ENCODE measurements at regions not wholly inside any gene's neighbourhood (a gene's known extent, or its start where the extent isn't known, plus 50 kb on each side); places are given as distances from the start of the nearest gene placed in this dataset.

- no peak for TF ChIP-seq CTBP1 (IDR thresholded peaks at IDR 0.05; ENCODE audit: borderline replicate concordance)
- TF ChIP-seq L3MBTL2 (conservative IDR thresholded peaks at IDR 0.05): no peak
- TF ChIP-seq FOXM1 (IDR thresholded peaks at IDR 0.05; ENCODE audit: borderline replicate concordance): no peak
- TF ChIP-seq HDGF (IDR thresholded peaks at IDR 0.05; ENCODE audit: borderline replicate concordance): no peak
- TF ChIP-seq LEF1 (IDR thresholded peaks at IDR 0.05; ENCODE audit: borderline replicate concordance): no peak
- no peak for TF ChIP-seq BHLHE40 (IDR thresholded peaks at IDR 0.05; ENCODE audit: borderline replicate concordance)
- no peak for TF ChIP-seq PKNOX1 (IDR thresholded peaks at IDR 0.05)
- no peak for TF ChIP-seq FOXA1 (IDR thresholded peaks at IDR 0.05)
- ChIA-PET CTCF (no interaction called here), POLR2A (no interaction called here)
- no peak for DNase-seq (ENCODE audit: extremely low spot score)
These were observed 154.1 kb upstream of the ADO start for GRCh38 chr10:62650411-62650810.

- TF ChIP-seq FOXK2 (IDR thresholded peaks at IDR 0.05): no peak
- TF ChIP-seq CTBP1 (IDR thresholded peaks at IDR 0.05; ENCODE audit: borderline replicate concordance): no peak
- TF ChIP-seq LEF1 (IDR thresholded peaks at IDR 0.05; ENCODE audit: borderline replicate concordance): no peak
- no peak for TF ChIP-seq NFRKB (IDR thresholded peaks at IDR 0.05)
- no peak for TF ChIP-seq ELF4 (IDR thresholded peaks at IDR 0.05)
- no peak for TF ChIP-seq PKNOX1 (IDR thresholded peaks at IDR 0.05)
- no peak for TF ChIP-seq FOXM1 (IDR thresholded peaks at IDR 0.05; ENCODE audit: borderline replicate concordance)
- no peak for TF ChIP-seq FOXA1 (IDR thresholded peaks at IDR 0.05)
- TF ChIP-seq TARDBP (IDR thresholded peaks at IDR 0.05): no peak
- TF ChIP-seq ZNF384 (IDR thresholded peaks at IDR 0.05): no peak
- ChIA-PET POLR2A (no interaction called here), CTCF (interaction anchor here (0.9 kb wide), 1 partner anchor 516 kb away, joined by 3 read pairs; no protein-coding TSS in a partner anchor)
- no peak for DNase-seq (ENCODE audit: extremely low spot score)
These were observed 153.2 kb upstream of the ADO start for GRCh38 chr10:62651341-62651740.

- CTCF ChIA-PET: interaction anchor here (0.9 kb wide), 1 partner anchor 515 kb away, joined by 3 read pairs; no protein-coding TSS in a partner anchor
- TF ChIP-seq LEF1 (IDR thresholded peaks at IDR 0.05; ENCODE audit: borderline replicate concordance) (no peak), FOXK2 (IDR thresholded peaks at IDR 0.05) (no peak), FOXA1 (IDR thresholded peaks at IDR 0.05) (no peak), ZNF384 (IDR thresholded peaks at IDR 0.05) (no peak), SUZ12 (IDR thresholded peaks at IDR 0.05) (no peak), TARDBP (IDR thresholded peaks at IDR 0.05) (no peak), NFRKB (IDR thresholded peaks at IDR 0.05) (no peak), L3MBTL2 (conservative IDR thresholded peaks at IDR 0.05) (no peak), PKNOX1 (IDR thresholded peaks at IDR 0.05) (no peak), HDGF (IDR thresholded peaks at IDR 0.05; ENCODE audit: borderline replicate concordance) (no peak), CTBP1 (IDR thresholded peaks at IDR 0.05; ENCODE audit: borderline replicate concordance) (no peak), SP1 (IDR thresholded peaks at IDR 0.05) (no peak), ELF4 (IDR thresholded peaks at IDR 0.05) (no peak), ARNT (IDR thresholded peaks at IDR 0.05) (no peak), FOXM1 (IDR thresholded peaks at IDR 0.05; ENCODE audit: borderline replicate concordance) (no peak), BHLHE40 (IDR thresholded peaks at IDR 0.05; ENCODE audit: borderline replicate concordance) (no peak)
- no peak for DNase-seq (ENCODE audit: extremely low spot score)
- POLR2A ChIA-PET: no interaction called here
These were observed 152.4 kb upstream of the ADO start for GRCh38 chr10:62652114-62652513.

- CTCF ChIA-PET: no interaction called here
- DNase-seq (ENCODE audit: extremely low spot score): no peak
- TF ChIP-seq FOXM1 (IDR thresholded peaks at IDR 0.05; ENCODE audit: borderline replicate concordance) (no peak), SP1 (IDR thresholded peaks at IDR 0.05) (no peak), NFRKB (IDR thresholded peaks at IDR 0.05) (no peak), HDGF (IDR thresholded peaks at IDR 0.05; ENCODE audit: borderline replicate concordance) (no peak)
- POLR2A ChIA-PET: no interaction called here
These were observed 152.0 kb upstream of the ADO start for GRCh38 chr10:62652564-62652963.

- no peak for TF ChIP-seq HDGF (IDR thresholded peaks at IDR 0.05; ENCODE audit: borderline replicate concordance)
- no peak for TF ChIP-seq LEF1 (IDR thresholded peaks at IDR 0.05; ENCODE audit: borderline replicate concordance)
- no peak for TF ChIP-seq CTBP1 (IDR thresholded peaks at IDR 0.05; ENCODE audit: borderline replicate concordance)
- no peak for TF ChIP-seq SUZ12 (IDR thresholded peaks at IDR 0.05)
- no peak for TF ChIP-seq FOXK2 (IDR thresholded peaks at IDR 0.05)
- no peak for TF ChIP-seq ARNT (IDR thresholded peaks at IDR 0.05)
- no peak for TF ChIP-seq TARDBP (IDR thresholded peaks at IDR 0.05)
- CTCF ChIA-PET: no interaction called here
- POLR2A ChIA-PET: no interaction called here
- DNase-seq (ENCODE audit: extremely low spot score): no peak
These were observed 151.3 kb upstream of the ADO start for GRCh38 chr10:62653254-62653653.

GRCh38 chr10:62654966-62655336 is 149.6 kb upstream of the ADO start:
- no peak for DNase-seq (ENCODE audit: extremely low spot score)
- TF ChIP-seq FOXK2 (IDR thresholded peaks at IDR 0.05) (no peak), NFRKB (IDR thresholded peaks at IDR 0.05) (no peak), PKNOX1 (IDR thresholded peaks at IDR 0.05) (no peak), TARDBP (IDR thresholded peaks at IDR 0.05) (no peak), FOXA1 (IDR thresholded peaks at IDR 0.05) (no peak), ZNF384 (IDR thresholded peaks at IDR 0.05) (no peak), CTBP1 (IDR thresholded peaks at IDR 0.05; ENCODE audit: borderline replicate concordance) (no peak), SP1 (IDR thresholded peaks at IDR 0.05) (no peak), FOXM1 (IDR thresholded peaks at IDR 0.05; ENCODE audit: borderline replicate concordance) (no peak), BHLHE40 (IDR thresholded peaks at IDR 0.05; ENCODE audit: borderline replicate concordance) (no peak), L3MBTL2 (conservative IDR thresholded peaks at IDR 0.05) (no peak), HDGF (IDR thresholded peaks at IDR 0.05; ENCODE audit: borderline replicate concordance) (no peak), LEF1 (IDR thresholded peaks at IDR 0.05; ENCODE audit: borderline replicate concordance) (no peak), ARNT (IDR thresholded peaks at IDR 0.05) (no peak), SUZ12 (IDR thresholded peaks at IDR 0.05) (no peak), ELF4 (IDR thresholded peaks at IDR 0.05) (no peak)
- CTCF ChIA-PET: no interaction called here
- POLR2A ChIA-PET: no interaction called here
